IMR-90 (cell line): ENCODE measurements at regions not wholly inside any gene's neighbourhood (a gene's known extent, or its start where the extent isn't known, plus 50 kb on each side); places are given as distances from the start of the nearest gene placed in this dataset.

ENCODE experiments used
- ATAC-seq: fragments of 200-7000 bp; cut with Tn5 transposase; 2 replicates; pipeline ENCODE4 v1.9.1; 2020; ENCODE audit warnings: low read depth, mild to moderate bottlenecking, moderate library complexity
- BruUV-seq: library from RNA; stranded (reverse); fragments of 400-500 nt; replicated peaks from 2 replicates; lab custom pipeline; 2021; lab: Mats Ljungman, UMichigan
- CTCF ChIA-PET: fragments of 300-600 bp; formaldehyde crosslinking; extraction: SDS; loops from one replicate; lab custom pipeline; 2021; ENCODE audit warnings: antibody characterized with exemption; lab: Yijun Ruan, JAX
- POLR2A ChIA-PET: fragments of 300-600 bp; sonication (Branson Sonifier 250); formaldehyde crosslinking; loops from one replicate; lab custom pipeline; 2022; ENCODE audit warnings: antibody characterized with exemption; ENCODE audit not compliant: unreplicated experiment; lab: Charles Lee
- DNase-seq: peaks from one replicate; pipeline ENCODE4 v3.0.0; 2013
- H2AFZ ChIP-seq: replicated peaks from 2 replicates; pipeline ENCODE3; 2013; ENCODE audit warnings: low read length, mild to moderate bottlenecking; ENCODE audit not compliant: poor library complexity
- H2AK5ac ChIP-seq: 2 replicates; pipeline ENCODE4 v1.6.1; 2013; ENCODE audit warnings: low read depth, low read length, inconsistent platforms
- H2AK9ac ChIP-seq: replicated peaks from 2 replicates; pipeline ENCODE3; 2013; ENCODE audit warnings: mild to moderate bottlenecking, low read depth, low read length, moderate library complexity; ENCODE audit not compliant: poor library complexity
- H2BK120ac ChIP-seq: 2 replicates; pipeline ENCODE4 v1.6.1; 2013; ENCODE audit warnings: low read depth, low read length, inconsistent platforms
- H2BK15ac ChIP-seq: 3 replicates; pipeline ENCODE4 v1.6.1; 2013; ENCODE audit warnings: low read depth, low read length, inconsistent platforms
- H2BK20ac ChIP-seq: 2 replicates; pipeline ENCODE4 v1.6.1; 2013; ENCODE audit warnings: low read depth, mild to moderate bottlenecking, inconsistent platforms, low read length, moderate library complexity
- H2BK5ac ChIP-seq: 2 replicates; pipeline ENCODE4 v1.6.1; 2013; ENCODE audit warnings: mild to moderate bottlenecking, low read depth, low read length, inconsistent platforms; ENCODE audit not compliant: poor library complexity, severe bottlenecking
- H3K14ac ChIP-seq: replicated peaks from 2 replicates; pipeline ENCODE4 v1.6.1; 2013; ENCODE audit warnings: low read depth, low read length, inconsistent platforms
- H3K18ac ChIP-seq: 2 replicates; pipeline ENCODE4 v1.6.1; 2013; ENCODE audit warnings: low read depth, low read length, control low read depth
- H3K23ac ChIP-seq: 2 replicates; pipeline ENCODE4 v1.6.1; 2013; ENCODE audit warnings: low read depth, low read length, inconsistent platforms
- H3K27ac ChIP-seq: 2 replicates; pipeline ENCODE4 v1.5.1; 2013; ENCODE audit warnings: mild to moderate bottlenecking, control low read depth, low read length; ENCODE audit not compliant: insufficient read depth
- H3K27me3 ChIP-seq: 2 replicates; pipeline ENCODE4 v1.6.1; 2013; ENCODE audit warnings: low read length; ENCODE audit not compliant: control insufficient read depth, insufficient read depth
- H3K36me3 ChIP-seq: 2 replicates; pipeline ENCODE4 v1.6.1; 2013; ENCODE audit warnings: low read length, mixed read lengths; ENCODE audit not compliant: control insufficient read depth, insufficient read depth
- H3K4ac ChIP-seq: 2 replicates; pipeline ENCODE4 v1.6.1; 2013; ENCODE audit warnings: low read depth, low read length, inconsistent platforms
- H3K4me1 ChIP-seq: 2 replicates; pipeline ENCODE4 v1.6.1; 2013; ENCODE audit warnings: low read length, mixed read lengths; ENCODE audit not compliant: control insufficient read depth, insufficient read depth
- H3K4me2 ChIP-seq: 2 replicates; pipeline ENCODE4 v1.6.1; 2013; ENCODE audit warnings: low read depth, mild to moderate bottlenecking, control low read depth, low read length, moderate library complexity
- H3K4me3 ChIP-seq: 2 replicates; pipeline ENCODE4 v1.5.1; 2013; ENCODE audit warnings: low read depth, mild to moderate bottlenecking, control low read depth, low read length, moderate library complexity; ENCODE audit not compliant: insufficient read depth
- H3K56ac ChIP-seq: 2 replicates; pipeline ENCODE4 v1.6.1; 2013; ENCODE audit warnings: low read length, inconsistent platforms; ENCODE audit not compliant: insufficient read depth; ENCODE audit errors: extremely low read depth
- H3K79me1 ChIP-seq, 2 experiments: 2 replicates each; pipeline ENCODE4 v1.6.1; 2013; ENCODE audit warnings: low read length in 2 of 2, inconsistent platforms in 1 of 2, low read depth in 1 of 2
- H3K9ac ChIP-seq: 2 replicates; pipeline ENCODE4 v1.6.1; 2013; ENCODE audit warnings: low read depth, low read length, control low read depth
- H3K9me1 ChIP-seq: 2 replicates; pipeline ENCODE4 v1.6.1; 2013; ENCODE audit warnings: low read length, inconsistent platforms; ENCODE audit not compliant: insufficient read depth
- H3K9me3 ChIP-seq: 2 replicates; pipeline ENCODE4 v1.6.1; 2013; ENCODE audit warnings: low read length; ENCODE audit not compliant: control insufficient read depth, insufficient read depth
- H4K20me1 ChIP-seq: 2 replicates; pipeline ENCODE4 v1.6.1; 2013; ENCODE audit warnings: low read length, inconsistent platforms; ENCODE audit not compliant: insufficient read depth
- H4K5ac ChIP-seq: 2 replicates; pipeline ENCODE4 v1.6.1; 2013; ENCODE audit warnings: mild to moderate bottlenecking, low read depth, low read length, control low read depth
- H4K8ac ChIP-seq, 2 experiments: 2 replicates each; pipeline ENCODE4 v1.6.1; 2013; ENCODE audit warnings: low read depth in 2 of 2, low read length in 2 of 2, control low read depth in 1 of 2, inconsistent platforms in 1 of 2
- H4K91ac ChIP-seq: 2 replicates; pipeline ENCODE4 v1.6.1; 2013; ENCODE audit warnings: low read depth, low read length, inconsistent platforms; ENCODE audit not compliant: insufficient read depth
- BHLHE40 ChIP-seq: fragments of 150-350 bp; IDR thresholded peaks from 2 replicates; pipeline ENCODE4 v1.6.1; 2016; ENCODE audit warnings: mild to moderate bottlenecking, low read depth, low read length
- CEBPB ChIP-seq: IDR thresholded peaks from 2 replicates; pipeline ENCODE4 v1.6.1; 2012; ENCODE audit warnings: low read depth, low read length, improper control_type of control experiment
- FOS ChIP-seq: fragments of 150-350 bp; IDR thresholded peaks from 2 replicates; pipeline ENCODE4 v1.6.1; 2016; ENCODE audit warnings: low read depth, low read length
- MAFK ChIP-seq: IDR thresholded peaks from 2 replicates; pipeline ENCODE4 v1.6.1; 2012; ENCODE audit warnings: low read depth, low read length, improper control_type of control experiment
- MAZ ChIP-seq: IDR thresholded peaks from 2 replicates; pipeline ENCODE4 v1.6.1; 2012; ENCODE audit warnings: low read depth, mild to moderate bottlenecking, low read length, improper control_type of control experiment, moderate library complexity, borderline replicate concordance
- NFE2L2 ChIP-seq: fragments of 150-350 bp; IDR thresholded peaks from 2 replicates; pipeline ENCODE4 v1.6.1; 2016; ENCODE audit warnings: low read depth, mild to moderate bottlenecking, low read length
- RAD21 ChIP-seq: IDR thresholded peaks from 2 replicates; pipeline ENCODE4 v1.6.1; 2012; ENCODE audit warnings: low read length, improper control_type of control experiment
- RFX5 ChIP-seq: IDR thresholded peaks from 2 replicates; pipeline ENCODE4 v1.8.0; 2012; ENCODE audit warnings: low read depth, mild to moderate bottlenecking, low read length, moderate library complexity
- SMC3 ChIP-seq: fragments of 150-350 bp; IDR thresholded peaks from 2 replicates; pipeline ENCODE4 v1.6.1; 2016; ENCODE audit warnings: low read depth, mild to moderate bottlenecking, antibody characterized with exemption, low read length, moderate library complexity
- WGBS, 2 experiments: methylation state at CpG; one replicate each; pipeline versions ENCODE4 v1.1.5 to v1.1.7; 2013; ENCODE audit warnings: missing lambda C conversion rate in 2 of 2; ENCODE audit not compliant: insufficient read length in 1 of 2; ENCODE audit errors: extremely low coverage in 2 of 2; 5-methylcytosine and 5-hydroxymethylcytosine counted together
- dilution Hi-C: fragments of 300-500 bp; cut with HindIII; formaldehyde crosslinking; loops from one replicate; pipeline ENCODE4 v1.14.3; 2018; ENCODE audit warnings: low sequenced_read_pairs; ENCODE audit not compliant: unreplicated experiment
- in situ Hi-C: fragments of 300-500 bp; cut with MboI; formaldehyde crosslinking; loops from 3 replicates; pipeline ENCODE4 v1.14.3; 2019; ENCODE audit warnings: low sequenced_read_pairs, inconsistent platforms, mixed read lengths
- intact Hi-C: fragments of 100-400 bp; cut with micrococcal nuclease; formaldehyde crosslinking; loops from 2 replicates; pipeline ENCODE4 v1.10.0; 2022
- TF ChIP-seq, protein P1 (sequence below): fragments of 150-350 bp; IDR thresholded peaks from 2 replicates; pipeline ENCODE4 v1.6.1; 2016; ENCODE audit warnings: low read depth, mild to moderate bottlenecking, low read length, moderate library complexity, borderline replicate concordance
- TF ChIP-seq, protein P2 (sequence below): fragments of 150-350 bp; IDR thresholded peaks from 2 replicates; pipeline ENCODE4 v1.6.1; 2017; ENCODE audit warnings: mild to moderate bottlenecking, antibody characterized with exemption, low read length, low read depth
- TF ChIP-seq, protein P3 (sequence below): conservative IDR thresholded peaks from 2 replicates; pipeline ENCODE4 v1.5.1; 2012; ENCODE audit warnings: mild to moderate bottlenecking, low read depth, low read length, improper control_type of control experiment

DNA sequence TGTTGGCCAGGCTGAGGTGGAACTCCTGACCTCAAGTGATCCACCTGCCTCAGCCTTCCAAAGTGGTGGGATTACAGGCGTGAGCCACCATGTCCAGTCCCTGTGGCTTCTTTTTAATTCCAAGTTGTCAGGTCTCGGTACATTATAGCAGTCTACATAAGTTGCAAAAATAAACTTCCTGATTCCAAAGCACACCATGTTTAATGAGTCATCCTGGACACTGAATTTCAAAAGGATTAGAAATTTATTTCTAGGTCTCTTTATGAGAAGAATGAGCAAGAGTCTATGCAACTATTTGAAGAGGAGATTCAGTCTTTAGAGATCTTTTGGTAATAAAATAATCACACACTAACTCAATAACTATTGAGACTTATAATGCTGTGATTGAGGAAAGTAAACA is 63.9 kb upstream of the MCHR2 start:
- Histone ChIP-seq H3K9me1 (no peaks in the 10 kb centered on the region), H2AFZ (no peak overlapping the region), H3K9me3 (no peaks in the 10 kb centered on the region), H3K79me1 (no peaks in the 10 kb centered on the region), H4K8ac (no peak overlapping the region), H3K14ac (no peak overlapping the region), H2AK9ac (no peak overlapping the region), H2BK120ac (no peak overlapping the region), H2BK15ac (no peak overlapping the region), H3K27me3 (no peaks in the 10 kb centered on the region; the same call in 1 of the 2 replicates), H2BK5ac (no peak overlapping the region), H4K91ac (no peak overlapping the region), H3K4me1 (no peaks in the 10 kb centered on the region), H2BK20ac (no peak overlapping the region), H3K9ac (no peak overlapping the region), H2AK5ac (no peak overlapping the region), H3K56ac (no peak overlapping the region), H3K4me3 (no peak overlapping the region), H4K20me1 (no peaks in the 10 kb centered on the region), H3K36me3 (no peaks in the 10 kb centered on the region), H3K4me2 (no peak overlapping the region), H3K4ac (no peak overlapping the region), H3K18ac (no peak overlapping the region), H3K27ac (no peak overlapping the region), H3K23ac (no peak overlapping the region), H4K5ac (no peak overlapping the region)
- CTCF ChIA-PET, result no interaction called here
- peak; percentile 21; the same call in 1 of the 2 replicates for ATAC-seq
- dilution Hi-C loops (no loop called here), intact Hi-C loops (no loop called here), in situ Hi-C loops (no loop called here)
- WGBS, 2 experiments, result 58% methylated on average over 1 of the region's 2 CpGs; no CpG with 5 or more reads in 1 of the 2 experiments
- peak; percentile 12 for DNase-seq
- BruUV-seq, result no TSS peak
- TF ChIP-seq MAFK, result no peak
- no peak for TF ChIP-seq MAZ
- TF ChIP-seq, protein P1, sequence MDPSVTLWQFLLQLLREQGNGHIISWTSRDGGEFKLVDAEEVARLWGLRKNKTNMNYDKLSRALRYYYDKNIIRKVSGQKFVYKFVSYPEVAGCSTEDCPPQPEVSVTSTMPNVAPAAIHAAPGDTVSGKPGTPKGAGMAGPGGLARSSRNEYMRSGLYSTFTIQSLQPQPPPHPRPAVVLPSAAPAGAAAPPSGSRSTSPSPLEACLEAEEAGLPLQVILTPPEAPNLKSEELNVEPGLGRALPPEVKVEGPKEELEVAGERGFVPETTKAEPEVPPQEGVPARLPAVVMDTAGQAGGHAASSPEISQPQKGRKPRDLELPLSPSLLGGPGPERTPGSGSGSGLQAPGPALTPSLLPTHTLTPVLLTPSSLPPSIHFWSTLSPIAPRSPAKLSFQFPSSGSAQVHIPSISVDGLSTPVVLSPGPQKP, result no peak
- TF ChIP-seq NFE2L2, result no peak
- TF ChIP-seq, protein P2, sequence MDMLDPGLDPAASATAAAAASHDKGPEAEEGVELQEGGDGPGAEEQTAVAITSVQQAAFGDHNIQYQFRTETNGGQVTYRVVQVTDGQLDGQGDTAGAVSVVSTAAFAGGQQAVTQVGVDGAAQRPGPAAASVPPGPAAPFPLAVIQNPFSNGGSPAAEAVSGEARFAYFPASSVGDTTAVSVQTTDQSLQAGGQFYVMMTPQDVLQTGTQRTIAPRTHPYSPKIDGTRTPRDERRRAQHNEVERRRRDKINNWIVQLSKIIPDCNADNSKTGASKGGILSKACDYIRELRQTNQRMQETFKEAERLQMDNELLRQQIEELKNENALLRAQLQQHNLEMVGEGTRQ, result no peak
- TF ChIP-seq RFX5, result no peak
- no peak for TF ChIP-seq BHLHE40
- TF ChIP-seq RAD21, result no peak
- TF ChIP-seq CEBPB, result no peak
- TF ChIP-seq, protein P3, sequence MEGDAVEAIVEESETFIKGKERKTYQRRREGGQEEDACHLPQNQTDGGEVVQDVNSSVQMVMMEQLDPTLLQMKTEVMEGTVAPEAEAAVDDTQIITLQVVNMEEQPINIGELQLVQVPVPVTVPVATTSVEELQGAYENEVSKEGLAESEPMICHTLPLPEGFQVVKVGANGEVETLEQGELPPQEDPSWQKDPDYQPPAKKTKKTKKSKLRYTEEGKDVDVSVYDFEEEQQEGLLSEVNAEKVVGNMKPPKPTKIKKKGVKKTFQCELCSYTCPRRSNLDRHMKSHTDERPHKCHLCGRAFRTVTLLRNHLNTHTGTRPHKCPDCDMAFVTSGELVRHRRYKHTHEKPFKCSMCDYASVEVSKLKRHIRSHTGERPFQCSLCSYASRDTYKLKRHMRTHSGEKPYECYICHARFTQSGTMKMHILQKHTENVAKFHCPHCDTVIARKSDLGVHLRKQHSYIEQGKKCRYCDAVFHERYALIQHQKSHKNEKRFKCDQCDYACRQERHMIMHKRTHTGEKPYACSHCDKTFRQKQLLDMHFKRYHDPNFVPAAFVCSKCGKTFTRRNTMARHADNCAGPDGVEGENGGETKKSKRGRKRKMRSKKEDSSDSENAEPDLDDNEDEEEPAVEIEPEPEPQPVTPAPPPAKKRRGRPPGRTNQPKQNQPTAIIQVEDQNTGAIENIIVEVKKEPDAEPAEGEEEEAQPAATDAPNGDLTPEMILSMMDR, result no peak
- no peak for TF ChIP-seq FOS
- TF ChIP-seq SMC3, result no peak
- POLR2A ChIA-PET, result no interaction called here
